ENCODE measurements at regions not wholly inside any gene's neighbourhood (a gene's known extent, or its start where the extent isn't known, plus 50 kb on each side); places are given as distances from the start of the nearest gene placed in this dataset.

DNA sequence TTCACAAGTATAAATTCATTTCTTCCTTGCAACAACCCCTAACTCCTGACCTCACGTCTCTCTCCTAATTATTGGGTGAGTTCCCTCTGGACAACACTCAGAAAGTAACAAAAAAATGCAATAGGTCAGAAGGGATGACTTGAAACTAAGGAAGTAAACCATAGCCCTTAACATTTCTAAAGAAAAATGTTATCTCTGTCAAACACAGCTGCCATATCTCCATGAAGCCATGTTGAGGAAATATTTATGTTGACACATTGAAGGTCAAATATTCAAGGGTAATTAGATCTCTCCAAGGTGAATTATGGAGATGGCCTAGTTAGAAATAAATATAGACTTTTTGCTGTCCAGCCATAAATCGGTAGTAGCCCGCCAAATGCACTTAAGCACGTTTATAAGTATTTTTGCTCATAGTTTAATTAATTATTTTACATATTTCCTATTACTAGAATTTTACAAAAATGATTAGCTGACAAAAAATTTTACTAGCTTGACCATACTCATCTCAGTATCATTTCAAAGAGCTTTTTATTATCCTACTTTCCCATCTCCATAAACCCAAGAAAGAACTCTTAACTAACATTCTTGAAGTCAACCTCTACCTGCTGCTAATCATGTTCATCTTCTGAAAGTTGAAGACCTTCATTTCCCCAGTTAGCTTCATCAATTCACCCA lies 160.1 kb upstream of the PKN2 start:
- Histone ChIP-seq H3K9me3 (ENCODE audit: control insufficient read depth, insufficient read depth, low read length) (no peaks in the 10 kb centered on the region), H3K9ac (ENCODE audit: low read depth, low read length) (no peak overlapping the region), H3K36me3 (ENCODE audit: insufficient read depth, low read length) (no peaks in the 10 kb centered on the region), H3K4me1 (ENCODE audit: insufficient read depth, low read length) (no peaks in the 10 kb centered on the region)

DNA sequence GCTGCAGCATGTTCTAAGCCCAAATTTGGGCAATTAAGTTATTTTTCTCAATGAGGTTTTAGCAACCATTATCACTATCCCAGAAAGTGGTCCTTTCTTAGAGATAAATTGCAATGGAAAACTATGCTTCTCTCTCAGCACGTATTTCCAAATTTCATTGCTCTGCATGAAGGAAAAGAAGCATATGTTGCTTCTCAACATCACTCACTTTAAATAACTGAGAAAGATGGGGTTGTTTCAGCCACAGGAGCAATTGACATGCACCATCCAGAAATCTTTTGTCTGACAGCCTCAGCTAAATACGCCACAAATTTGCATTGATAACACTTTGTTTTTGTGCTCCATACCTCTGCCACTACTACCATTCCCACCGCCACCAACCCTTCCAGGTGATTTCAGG lies 157.6 kb upstream of the PKN2 start:
- Histone ChIP-seq H3K36me3 (ENCODE audit: insufficient read depth, low read length) (no peaks in the 10 kb centered on the region), H3K9ac (ENCODE audit: low read depth, low read length) (no peak overlapping the region), H3K4me1 (ENCODE audit: insufficient read depth, low read length) (no peaks in the 10 kb centered on the region)

DNA sequence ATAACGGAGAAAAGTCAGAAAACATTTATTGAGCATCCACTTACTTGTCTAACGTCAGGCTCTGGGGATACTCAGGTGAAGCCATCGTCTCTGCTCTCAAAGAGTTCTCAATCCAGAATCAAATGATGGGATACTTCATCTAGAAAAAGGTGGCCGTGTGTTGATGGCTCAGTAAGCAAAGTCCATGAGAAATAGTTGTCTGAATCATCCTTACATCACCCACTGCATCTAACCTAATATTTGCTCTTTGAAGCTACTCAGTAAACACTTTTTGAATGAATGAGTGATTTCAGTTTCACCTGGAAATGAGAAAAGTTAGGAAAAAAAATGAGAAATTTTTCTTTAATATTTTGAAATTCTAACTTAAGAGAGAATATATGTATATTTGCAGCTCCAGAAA lies 155.3 kb upstream of the PKN2 start:
- no peaks in the 10 kb centered on the region for H3K9me3 ChIP-seq (ENCODE audit: control insufficient read depth, insufficient read depth, low read length)
- no peak overlapping the region for H3K9ac ChIP-seq (ENCODE audit: low read depth, low read length)
- H3K36me3 ChIP-seq (ENCODE audit: insufficient read depth, low read length): no peaks in the 10 kb centered on the region
- no peaks in the 10 kb centered on the region for H3K4me1 ChIP-seq (ENCODE audit: insufficient read depth, low read length)

More for the DNA sequence above, 157.6 kb upstream of the PKN2 start:
- H3K9me3 ChIP-seq (ENCODE audit: control insufficient read depth, insufficient read depth, low read length): no peaks in the 10 kb centered on the region

DNA sequence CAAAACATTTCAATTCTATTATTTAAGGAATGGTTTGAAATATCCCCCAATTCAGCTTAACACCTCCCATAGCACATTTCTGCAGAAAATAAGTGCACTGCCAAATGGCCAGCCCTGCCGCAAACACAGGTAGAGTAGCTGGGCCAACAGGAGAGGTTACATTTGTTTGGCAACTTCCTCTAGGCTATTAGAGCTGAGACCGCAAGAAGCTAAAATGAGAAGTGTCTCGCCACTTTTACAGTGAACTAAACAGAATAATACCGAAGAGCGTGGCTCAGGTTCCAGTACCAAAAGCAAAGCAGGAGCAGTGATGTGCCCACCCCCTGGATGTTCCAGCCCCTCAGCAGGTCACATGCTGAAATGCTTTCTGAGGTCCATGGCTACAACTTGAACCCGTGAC lies 154.5 kb upstream of the PKN2 start:
- Histone ChIP-seq H3K36me3 (ENCODE audit: insufficient read depth, low read length) (no peaks in the 10 kb centered on the region), H3K9me3 (ENCODE audit: control insufficient read depth, insufficient read depth, low read length) (no peaks in the 10 kb centered on the region), H3K4me1 (ENCODE audit: insufficient read depth, low read length) (no peaks in the 10 kb centered on the region), H3K9ac (ENCODE audit: low read depth, low read length) (no peak overlapping the region)

DNA sequence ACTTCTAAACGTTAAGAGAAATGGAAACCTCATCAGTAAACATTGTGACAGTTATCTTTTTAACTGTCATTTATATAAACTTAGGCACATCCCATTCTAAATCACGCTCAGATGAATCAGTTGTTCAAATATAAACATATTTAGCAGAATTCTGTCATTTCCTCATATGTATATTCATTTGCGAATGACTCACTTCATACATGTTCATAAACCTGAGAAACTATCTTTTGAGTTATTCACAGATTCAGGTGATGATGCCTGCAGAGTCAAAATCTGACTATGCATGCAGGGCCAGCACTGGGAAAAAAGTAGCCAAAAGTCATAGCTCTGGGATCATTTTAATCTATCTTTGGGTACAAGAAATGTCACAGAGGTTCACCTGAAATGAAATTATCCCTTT lies 153.8 kb upstream of the PKN2 start:
- Histone ChIP-seq H3K9ac (ENCODE audit: low read depth, low read length) (no peak overlapping the region), H3K4me1 (ENCODE audit: insufficient read depth, low read length) (no peaks in the 10 kb centered on the region), H3K9me3 (ENCODE audit: control insufficient read depth, insufficient read depth, low read length) (no peaks in the 10 kb centered on the region), H3K36me3 (ENCODE audit: insufficient read depth, low read length) (no peaks in the 10 kb centered on the region)

DNA sequence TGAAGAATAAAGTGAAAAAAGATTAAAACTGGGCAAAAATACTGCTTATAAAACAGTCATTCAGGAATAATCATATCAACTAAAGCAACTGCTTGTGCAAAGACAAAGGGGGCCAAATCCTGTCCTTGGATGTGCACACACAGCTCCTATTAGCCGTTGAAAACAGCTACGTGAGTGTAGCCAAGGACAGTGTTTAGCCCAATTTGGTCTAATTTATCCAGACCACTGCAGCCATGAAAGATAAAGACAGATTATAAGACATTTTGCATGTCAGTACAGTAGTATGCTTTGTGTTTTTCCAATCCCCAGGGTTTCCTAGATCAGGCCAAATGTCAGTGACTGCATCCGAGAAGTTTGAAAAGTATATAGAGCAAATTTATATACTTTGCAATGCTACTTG lies 146.3 kb upstream of the PKN2 start:
- no peaks in the 10 kb centered on the region for H3K36me3 ChIP-seq (ENCODE audit: insufficient read depth, low read length)
- no peak overlapping the region for H3K9ac ChIP-seq (ENCODE audit: low read depth, low read length)
- H3K4me1 ChIP-seq (ENCODE audit: insufficient read depth, low read length): no peaks in the 10 kb centered on the region
- no peaks in the 10 kb centered on the region for H3K9me3 ChIP-seq (ENCODE audit: control insufficient read depth, insufficient read depth, low read length)

DNA sequence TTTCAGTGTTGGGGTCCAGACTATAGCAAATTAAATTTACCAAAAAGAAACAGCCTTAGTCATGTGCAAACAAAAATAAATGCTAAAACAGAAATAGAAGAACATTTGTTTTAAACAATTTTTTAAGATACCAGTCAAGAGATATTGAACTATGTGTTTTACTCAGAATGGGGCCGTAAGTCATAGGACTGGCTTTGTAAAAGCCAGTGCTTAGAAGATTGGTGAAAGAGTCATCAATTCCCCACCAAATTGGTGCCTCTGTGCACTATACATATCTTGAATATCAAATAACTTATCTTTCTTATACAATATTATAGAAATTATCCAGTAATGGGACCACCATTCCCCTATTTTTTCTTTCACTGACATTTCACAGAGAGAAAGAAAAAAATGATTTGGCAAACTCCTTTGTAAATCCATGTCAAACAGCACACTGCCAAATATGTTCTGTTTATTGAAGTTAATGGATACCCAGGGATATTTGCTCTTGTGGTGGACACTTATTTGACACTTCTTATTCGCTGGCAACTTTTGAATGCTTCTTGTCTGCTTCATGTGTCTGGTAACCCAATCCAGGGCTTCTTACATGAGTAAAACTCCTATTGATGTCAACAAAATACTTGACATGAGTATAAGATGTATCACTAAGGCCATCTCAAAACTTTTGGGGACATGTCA lies 145.7 kb upstream of the PKN2 start:
- no peaks in the 10 kb centered on the region for H3K4me1 ChIP-seq (ENCODE audit: insufficient read depth, low read length)
- H3K9me3 ChIP-seq (ENCODE audit: control insufficient read depth, insufficient read depth, low read length): no peaks in the 10 kb centered on the region
- H3K9ac ChIP-seq (ENCODE audit: low read depth, low read length): no peak overlapping the region
- no peaks in the 10 kb centered on the region for H3K36me3 ChIP-seq (ENCODE audit: insufficient read depth, low read length)

DNA sequence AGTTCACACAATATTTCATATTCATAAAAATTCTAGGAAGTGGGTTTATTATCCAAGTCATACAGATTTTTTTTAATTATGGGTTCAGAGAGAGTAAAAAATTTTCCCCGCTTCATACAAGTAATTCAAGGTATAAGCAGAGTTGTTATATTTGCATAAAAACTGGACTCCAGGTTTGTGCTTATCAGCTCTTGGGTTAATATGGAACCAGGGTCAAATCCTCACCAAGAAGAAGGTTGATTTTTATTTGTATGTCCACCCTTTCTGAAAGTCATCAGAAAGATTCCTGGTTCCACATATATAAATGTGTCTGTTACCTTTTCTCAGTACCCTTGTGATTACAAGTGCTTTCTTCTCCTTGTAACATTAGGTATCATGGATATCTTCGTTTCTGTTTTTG lies 143.8 kb upstream of the PKN2 start:
- Histone ChIP-seq H3K4me1 (ENCODE audit: insufficient read depth, low read length) (no peaks in the 10 kb centered on the region), H3K9me3 (ENCODE audit: control insufficient read depth, insufficient read depth, low read length) (no peaks in the 10 kb centered on the region), H3K9ac (ENCODE audit: low read depth, low read length) (no peak overlapping the region), H3K36me3 (ENCODE audit: insufficient read depth, low read length) (no peaks in the 10 kb centered on the region)

DNA sequence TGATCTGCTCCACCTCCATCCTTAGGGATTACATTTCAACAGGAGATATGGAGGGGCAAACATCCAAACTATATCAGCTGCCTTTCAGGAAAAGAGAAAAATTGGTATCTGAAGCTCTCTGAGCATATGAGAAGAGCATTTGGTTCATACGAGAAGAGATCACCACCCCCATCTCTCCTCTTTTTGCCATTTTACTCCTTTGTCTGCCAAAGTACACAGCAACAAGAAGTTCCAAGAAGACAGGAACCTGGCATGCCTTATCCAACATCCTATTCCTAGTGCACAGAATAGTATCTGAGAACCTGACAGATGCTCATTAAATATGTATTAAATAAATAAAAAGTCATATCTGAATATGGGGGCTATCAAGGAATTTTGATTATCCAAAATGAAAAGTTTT lies 142.5 kb upstream of the PKN2 start:
- no peaks in the 10 kb centered on the region for H3K4me1 ChIP-seq (ENCODE audit: insufficient read depth, low read length)
- H3K9ac ChIP-seq (ENCODE audit: low read depth, low read length): no peak overlapping the region
- H3K36me3 ChIP-seq (ENCODE audit: insufficient read depth, low read length): no peaks in the 10 kb centered on the region
- H3K9me3 ChIP-seq (ENCODE audit: control insufficient read depth, insufficient read depth, low read length): no peaks in the 10 kb centered on the region

DNA sequence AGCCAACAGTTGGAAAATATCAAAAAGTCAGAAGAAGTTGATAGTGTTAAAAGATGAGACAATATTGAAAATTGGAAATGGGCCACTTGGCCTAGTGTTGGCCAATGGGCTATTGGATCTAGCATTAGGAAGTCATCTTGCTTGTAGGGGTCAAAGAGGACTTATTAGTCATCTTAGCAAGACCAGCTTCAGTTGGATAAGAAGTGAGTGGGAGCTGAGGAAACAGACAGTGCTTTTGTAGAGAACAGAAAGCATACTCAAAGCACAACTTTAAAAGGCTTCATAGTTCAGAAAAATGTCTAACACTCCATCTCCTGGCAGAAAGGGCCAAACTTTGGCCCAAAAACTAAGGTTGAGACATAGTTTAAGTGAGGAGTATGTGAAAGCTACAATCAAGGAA lies 139.9 kb upstream of the PKN2 start:
- no peaks in the 10 kb centered on the region for H3K4me1 ChIP-seq (ENCODE audit: insufficient read depth, low read length)
- H3K9me3 ChIP-seq (ENCODE audit: control insufficient read depth, insufficient read depth, low read length): no peaks in the 10 kb centered on the region
- no peak overlapping the region for H3K9ac ChIP-seq (ENCODE audit: low read depth, low read length)
- H3K36me3 ChIP-seq (ENCODE audit: insufficient read depth, low read length): no peaks in the 10 kb centered on the region

DNA sequence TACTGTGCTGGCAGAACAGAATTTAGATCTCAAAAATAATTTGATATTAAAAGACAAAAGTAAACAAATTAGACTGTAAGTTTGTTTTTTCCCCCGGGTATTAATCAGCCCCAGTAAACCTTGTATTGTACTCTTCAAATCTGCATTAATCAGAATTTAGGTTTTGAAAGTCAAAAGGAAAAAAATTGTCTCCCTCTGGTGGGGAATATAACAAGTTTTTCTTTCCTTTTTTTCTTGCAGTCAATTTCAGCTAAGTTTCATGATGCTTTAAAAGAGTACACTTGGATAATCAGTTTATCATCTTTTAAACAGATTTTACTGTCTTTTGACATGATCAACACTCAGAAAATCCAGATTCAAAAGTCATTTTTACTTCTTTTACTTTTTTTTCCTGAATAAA lies 134.5 kb upstream of the PKN2 start:
- no peaks in the 10 kb centered on the region for H3K9me3 ChIP-seq (ENCODE audit: control insufficient read depth, insufficient read depth, low read length)
- no peaks in the 10 kb centered on the region for H3K36me3 ChIP-seq (ENCODE audit: insufficient read depth, low read length)

DNA sequence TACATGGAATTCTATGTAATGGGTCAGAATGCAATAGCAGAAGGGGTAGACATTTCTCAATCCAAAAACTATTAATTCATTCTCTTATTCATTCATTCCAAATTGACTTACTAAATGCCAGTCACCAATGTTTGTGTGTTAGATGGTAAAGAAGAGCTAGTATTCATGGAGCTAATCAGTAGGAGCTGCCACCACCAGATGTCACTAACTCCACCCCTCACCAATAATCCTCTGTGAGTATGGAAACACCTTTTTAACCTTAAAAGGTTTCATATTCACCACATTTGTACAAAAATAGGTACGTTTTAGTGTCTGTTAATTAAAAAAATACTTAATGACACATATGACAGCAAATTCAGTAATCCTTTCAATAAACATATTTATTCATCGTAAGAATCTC lies 131.8 kb upstream of the PKN2 start:
- Histone ChIP-seq H3K9ac (ENCODE audit: low read depth, low read length) (no peak overlapping the region), H3K4me1 (ENCODE audit: insufficient read depth, low read length) (no peaks in the 10 kb centered on the region), H3K9me3 (ENCODE audit: control insufficient read depth, insufficient read depth, low read length) (no peaks in the 10 kb centered on the region), H3K36me3 (ENCODE audit: insufficient read depth, low read length) (no peaks in the 10 kb centered on the region)

More for the DNA sequence above, 134.5 kb upstream of the PKN2 start:
- no peaks in the 10 kb centered on the region for H3K4me1 ChIP-seq (ENCODE audit: insufficient read depth, low read length)
- H3K9ac ChIP-seq (ENCODE audit: low read depth, low read length): no peak overlapping the region

DNA sequence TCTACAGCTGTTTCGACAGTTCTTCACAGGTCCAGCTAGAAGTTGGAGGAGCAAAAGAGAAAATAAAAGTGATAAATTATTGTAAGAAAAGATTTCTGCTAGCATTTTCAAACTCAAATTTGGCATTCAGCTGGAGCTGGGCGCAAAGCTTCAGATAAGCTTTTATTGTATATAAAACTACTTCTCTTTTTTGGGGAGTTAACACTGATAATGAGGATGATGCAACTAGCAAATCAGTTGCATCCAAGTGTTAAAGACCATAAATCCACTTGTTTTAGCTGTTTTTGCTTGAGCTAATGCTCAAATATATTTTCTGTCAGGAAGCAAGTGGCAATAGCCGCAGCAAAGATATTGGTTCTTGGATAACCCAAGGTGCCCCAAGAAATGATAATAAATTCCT lies 127.1 kb upstream of the PKN2 start:
- no peaks in the 10 kb centered on the region for H3K9me3 ChIP-seq (ENCODE audit: control insufficient read depth, insufficient read depth, low read length)
- H3K36me3 ChIP-seq (ENCODE audit: insufficient read depth, low read length): no peaks in the 10 kb centered on the region
- H3K9ac ChIP-seq (ENCODE audit: low read depth, low read length): no peak overlapping the region
- no peaks in the 10 kb centered on the region for H3K4me1 ChIP-seq (ENCODE audit: insufficient read depth, low read length)

DNA sequence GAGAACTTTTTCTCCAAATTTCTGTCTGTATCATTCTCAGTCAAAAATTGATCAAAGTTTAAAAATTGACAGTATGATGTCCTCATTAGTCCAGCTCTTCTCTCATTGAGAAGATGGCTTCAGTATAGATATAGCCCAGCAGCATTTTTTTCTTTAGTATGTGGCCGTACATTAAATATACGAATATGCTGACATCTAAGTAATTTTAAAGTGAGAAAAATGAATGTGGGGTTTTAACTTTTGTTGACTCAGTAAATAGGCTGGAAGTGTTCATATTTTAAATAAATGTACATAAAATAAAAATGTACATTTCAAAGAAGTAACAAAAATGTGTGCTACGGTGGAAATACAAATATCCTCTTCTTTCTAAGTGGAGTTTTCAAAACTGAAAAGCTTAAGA lies 123.5 kb upstream of the PKN2 start:
- Histone ChIP-seq H3K36me3 (ENCODE audit: insufficient read depth, low read length) (no peaks in the 10 kb centered on the region), H3K4me1 (ENCODE audit: insufficient read depth, low read length) (no peaks in the 10 kb centered on the region), H3K9me3 (ENCODE audit: control insufficient read depth, insufficient read depth, low read length) (no peaks in the 10 kb centered on the region), H3K9ac (ENCODE audit: low read depth, low read length) (no peak overlapping the region)

DNA sequence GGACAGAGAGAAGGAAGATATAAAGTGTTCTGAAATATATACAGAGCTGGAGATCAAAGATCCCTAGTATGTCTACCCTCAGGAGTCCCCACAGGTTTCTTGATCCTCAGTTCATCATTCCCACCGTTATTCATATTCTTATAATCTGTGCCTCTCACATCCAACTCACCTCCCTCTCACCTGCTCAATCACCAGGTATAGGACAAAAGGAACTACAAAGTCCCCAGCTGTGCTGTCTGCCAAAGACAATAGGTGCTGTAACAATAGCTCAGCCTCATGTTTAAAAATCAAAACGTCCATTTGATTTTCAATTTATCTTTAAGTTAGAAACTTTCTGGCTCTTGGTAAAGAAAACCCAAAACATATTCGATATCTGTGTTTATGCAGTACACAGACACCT lies 121.1 kb upstream of the PKN2 start:
- Histone ChIP-seq H3K36me3 (ENCODE audit: insufficient read depth, low read length) (no peaks in the 10 kb centered on the region), H3K4me1 (ENCODE audit: insufficient read depth, low read length) (no peaks in the 10 kb centered on the region; the same call in 1 of the 2 replicates), H3K9me3 (ENCODE audit: control insufficient read depth, insufficient read depth, low read length) (no peaks in the 10 kb centered on the region), H3K9ac (ENCODE audit: low read depth, low read length) (no peak overlapping the region)

Data from ES-I3 (cell line).